Vagina (tissue), 2 donors: ENCODE measurements at regions not wholly inside any gene's neighbourhood (a gene's known extent, or its start where the extent isn't known, plus 50 kb on each side); places are given as distances from the start of the nearest gene placed in this dataset.

Experiments
- CTCF ChIP-seq, 3 experiments: fragments of 450-650 bp in 2 of 3; fragments of 200-600 bp in 1 of 3; sonication (generic) in 1 of 3; IDR thresholded peaks; one replicate each; pipeline ENCODE4 v1.5.1; 2017 to 2019; ENCODE audit warnings: antibody characterized with exemption in 3 of 3, mild to moderate bottlenecking in 2 of 3, moderate library complexity in 2 of 3
- POLR2A ChIP-seq, 2 donors: fragments of 450-650 bp; IDR thresholded peaks; one replicate each; pipeline ENCODE4 v1.6.1; 2017; ENCODE audit warnings: antibody characterized with exemption in 2 of 2, mild to moderate bottlenecking in 2 of 2, moderate library complexity in 2 of 2
- POLR2AphosphoS5 ChIP-seq, 2 donors: sonication (generic); formaldehyde crosslinking; IDR thresholded peaks; one replicate each; pipeline ENCODE4 v1.9.0; 2017; ENCODE audit warnings: antibody characterized with exemption in 2 of 2, mild to moderate bottlenecking in 2 of 2, low read depth in 1 of 2; ENCODE audit not compliant: insufficient read depth in 1 of 2

- TF ChIP-seq CTCF (IDR thresholded peaks at IDR 0.05), result no peak
- no peak for TF ChIP-seq POLR2A (IDR thresholded peaks at IDR 0.05)
- TF ChIP-seq POLR2AphosphoS5 (IDR thresholded peaks at IDR 0.05; ENCODE audit: insufficient read depth in 1 of 2, low read depth in 1 of 2), result no peak
Observed at GRCh38 chr20:6852478-6852877, 85.0 kb downstream of the BMP2 start.
